GM20000 (cell line): ENCODE measurements at regions not wholly inside any gene's neighbourhood (a gene's known extent, or its start where the extent isn't known, plus 50 kb on each side); places are given as distances from the start of the nearest gene placed in this dataset.

Source experiments
- DNase-seq: peaks from one replicate; pipeline ENCODE4 v3.0.0; 2012; ENCODE audit warnings: low spot score
- TF ChIP-seq, protein P1 (sequence below): IDR thresholded peaks from 2 replicates; pipeline ENCODE4 v1.5.1; 2012; ENCODE audit warnings: mild to moderate bottlenecking, control low read depth; ENCODE audit errors: extremely low read depth, missing control alignments

DNA sequence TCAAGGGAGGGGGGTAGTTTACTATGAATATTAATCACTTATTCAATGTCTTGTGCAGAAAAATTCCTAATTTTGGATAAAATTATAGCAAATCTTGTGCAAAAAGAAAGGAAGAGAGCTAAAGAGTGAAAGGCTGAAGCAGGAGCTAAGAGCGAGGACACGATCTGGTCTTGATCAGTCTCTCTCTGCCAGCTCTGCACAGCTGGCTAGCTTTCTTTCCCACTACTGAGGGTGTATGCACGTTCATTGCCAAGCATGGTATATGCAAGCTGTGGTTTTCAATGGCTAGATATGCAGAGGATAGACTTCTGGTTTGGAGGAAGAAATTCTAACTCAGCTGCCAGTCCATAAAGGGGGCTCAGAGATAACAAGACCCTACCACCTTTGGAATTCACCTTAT lies 297.3 kb downstream of the CYRIA start:
- no peak for DNase-seq
- TF ChIP-seq, protein P1, sequence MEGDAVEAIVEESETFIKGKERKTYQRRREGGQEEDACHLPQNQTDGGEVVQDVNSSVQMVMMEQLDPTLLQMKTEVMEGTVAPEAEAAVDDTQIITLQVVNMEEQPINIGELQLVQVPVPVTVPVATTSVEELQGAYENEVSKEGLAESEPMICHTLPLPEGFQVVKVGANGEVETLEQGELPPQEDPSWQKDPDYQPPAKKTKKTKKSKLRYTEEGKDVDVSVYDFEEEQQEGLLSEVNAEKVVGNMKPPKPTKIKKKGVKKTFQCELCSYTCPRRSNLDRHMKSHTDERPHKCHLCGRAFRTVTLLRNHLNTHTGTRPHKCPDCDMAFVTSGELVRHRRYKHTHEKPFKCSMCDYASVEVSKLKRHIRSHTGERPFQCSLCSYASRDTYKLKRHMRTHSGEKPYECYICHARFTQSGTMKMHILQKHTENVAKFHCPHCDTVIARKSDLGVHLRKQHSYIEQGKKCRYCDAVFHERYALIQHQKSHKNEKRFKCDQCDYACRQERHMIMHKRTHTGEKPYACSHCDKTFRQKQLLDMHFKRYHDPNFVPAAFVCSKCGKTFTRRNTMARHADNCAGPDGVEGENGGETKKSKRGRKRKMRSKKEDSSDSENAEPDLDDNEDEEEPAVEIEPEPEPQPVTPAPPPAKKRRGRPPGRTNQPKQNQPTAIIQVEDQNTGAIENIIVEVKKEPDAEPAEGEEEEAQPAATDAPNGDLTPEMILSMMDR, result no peak

DNA sequence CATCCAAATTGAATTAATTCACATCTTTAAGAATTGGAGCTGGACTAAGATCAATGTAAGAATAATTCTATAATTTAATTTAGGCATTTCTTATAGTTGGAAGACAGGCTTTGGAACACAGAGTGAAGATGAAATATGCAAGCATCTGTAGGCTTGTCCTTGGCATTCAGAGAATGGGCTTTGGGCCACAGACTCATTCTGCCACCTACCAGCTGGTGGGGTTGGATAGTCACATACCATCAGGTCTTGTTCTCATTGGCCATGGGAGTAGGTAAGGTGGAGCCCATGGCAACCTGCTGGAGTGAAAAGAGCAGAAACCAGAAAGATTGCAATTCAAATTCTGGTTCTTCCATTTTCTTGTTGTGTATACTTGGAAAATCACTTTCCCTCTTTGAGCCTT lies 300.3 kb downstream of the CYRIA start:
- TF ChIP-seq, protein P1, result no peak
- DNase-seq, result no peak

DNA sequence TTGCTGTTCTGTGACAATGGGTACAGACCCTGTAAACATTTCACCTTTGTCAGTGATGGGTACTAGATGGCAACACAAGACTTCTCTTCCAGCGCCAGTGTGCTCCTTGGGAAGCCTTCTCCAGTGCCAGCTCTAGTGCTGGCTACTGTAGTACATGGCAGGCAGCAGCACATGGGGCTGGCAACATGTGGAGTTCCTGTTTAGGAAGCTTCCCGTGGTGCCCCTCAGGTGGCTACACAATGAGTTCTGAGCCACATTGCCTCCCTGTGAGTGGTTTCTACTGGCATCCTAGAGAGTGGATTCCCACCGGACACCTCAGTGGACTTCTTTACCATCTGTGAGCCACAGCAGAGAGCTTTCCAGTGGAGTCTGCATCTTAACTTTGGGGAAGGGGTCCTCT lies 302.1 kb downstream of the CYRIA start:
- TF ChIP-seq, protein P1, result no peak
- no peak for DNase-seq

DNA sequence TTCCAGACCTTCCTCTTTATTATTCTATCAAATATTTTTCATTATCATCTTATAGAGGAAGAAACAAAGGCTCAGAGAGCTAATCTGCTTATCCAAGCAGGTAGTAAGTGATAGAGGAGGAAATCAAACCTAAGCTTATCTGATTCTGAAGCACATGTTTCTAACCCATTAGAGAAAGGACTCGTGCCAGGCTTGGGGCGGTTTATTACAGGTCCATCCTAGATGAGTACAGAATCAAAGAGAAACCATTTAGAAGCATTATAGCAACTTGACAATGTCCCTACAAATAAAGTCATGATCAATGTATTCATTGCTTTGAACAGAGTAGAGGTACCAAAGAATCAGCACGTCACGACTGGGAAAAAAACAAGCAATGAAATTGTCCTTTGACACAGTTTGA lies 303.0 kb downstream of the CYRIA start:
- TF ChIP-seq, protein P1, result no peak
- DNase-seq, result no peak

DNA sequence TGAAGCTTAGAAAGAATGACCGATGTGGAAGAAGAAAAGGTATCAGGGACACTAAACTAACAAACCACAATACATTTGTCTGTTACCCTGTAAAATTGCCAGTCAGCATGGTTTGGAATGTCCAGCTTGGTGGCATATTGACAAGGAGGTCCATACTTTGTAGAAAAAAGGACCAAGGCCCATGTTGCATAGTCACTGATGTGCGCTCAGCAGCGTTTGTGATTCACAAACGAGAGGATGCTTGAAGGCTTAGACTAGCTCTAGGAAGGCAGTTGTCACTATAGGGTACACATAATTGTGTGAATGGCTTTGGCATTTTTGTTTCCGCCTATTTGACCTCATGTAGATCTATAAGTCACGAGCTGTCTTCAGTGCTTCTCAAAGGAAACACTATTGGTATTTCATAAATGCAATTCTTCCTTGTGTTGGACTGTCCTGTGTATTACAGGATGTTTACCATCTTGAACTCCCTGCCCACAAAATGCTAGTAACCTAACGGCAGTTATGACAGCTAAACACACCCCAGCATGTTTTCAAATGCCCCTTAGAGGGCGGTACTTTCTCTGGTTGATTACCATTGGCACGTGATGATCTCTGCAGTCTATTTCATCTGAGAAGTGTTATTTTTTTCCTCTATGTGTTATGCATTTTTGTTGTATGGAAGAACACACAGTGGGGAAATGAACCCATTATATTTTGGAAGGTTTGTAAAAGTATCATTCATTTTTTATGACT lies 304.2 kb downstream of the CYRIA start:
- no peak for DNase-seq
- TF ChIP-seq, protein P1, result no peak

DNA sequence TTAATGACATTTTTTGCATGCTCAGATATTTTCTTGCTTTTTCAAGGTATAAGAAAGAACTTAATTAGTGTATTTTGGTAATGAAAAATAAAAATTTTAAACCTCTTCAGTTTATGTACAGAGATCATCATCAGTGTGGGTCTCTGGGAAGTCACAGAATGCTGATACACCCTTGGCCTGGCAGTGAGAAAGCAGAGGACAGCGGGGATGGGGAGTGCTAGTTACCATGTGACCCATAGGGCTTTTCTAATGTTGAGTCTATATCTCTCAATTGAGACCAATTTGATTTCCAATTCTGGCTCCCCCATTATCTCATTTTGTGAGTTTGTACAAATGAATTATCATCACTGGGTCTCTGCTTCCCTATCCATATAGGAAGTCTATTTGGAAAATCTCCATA lies 305.7 kb downstream of the CYRIA start:
- no peak for DNase-seq
- TF ChIP-seq, protein P1, result no peak

DNA sequence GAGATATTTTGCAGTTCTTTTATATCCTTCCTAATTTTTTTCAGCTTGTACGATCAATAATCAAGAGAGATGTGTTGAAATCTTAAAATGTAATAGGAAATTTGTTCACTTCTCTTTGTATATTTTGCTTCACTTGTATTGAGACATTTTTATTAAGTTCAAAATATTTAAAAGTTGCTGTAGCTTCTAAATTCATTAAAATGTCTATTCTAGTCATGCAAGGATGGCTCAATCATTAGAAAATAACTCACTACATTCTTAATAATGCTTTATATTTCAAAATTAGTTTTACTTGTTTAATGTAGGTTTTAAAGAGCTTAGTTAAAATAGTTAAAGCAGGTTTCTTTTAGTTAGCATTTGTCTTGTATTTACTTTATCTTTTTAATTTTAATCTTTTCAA lies 308.4 kb downstream of the CYRIA start:
- no peak for DNase-seq
- TF ChIP-seq, protein P1, result no peak
